HG03520 (cell line): ENCODE measurements at regions not wholly inside any gene's neighbourhood (a gene's known extent, or its start where the extent isn't known, plus 50 kb on each side); places are given as distances from the start of the nearest gene placed in this dataset.
"Not testable (repeated sequence)": the region's sequence is repeated elsewhere in the genome, so short reads cannot be mapped to it uniquely, and the experiment has no call there.

Experiments
- ATAC-seq: cut with Tn5 transposase; IDR thresholded peaks from one replicate; pipeline ENCODE4 v1.9.1; 2021; ENCODE audit warnings: mild to moderate bottlenecking, moderate library complexity; ENCODE audit not compliant: unreplicated experiment

- ATAC-seq, result not testable (repeated sequence)
Measured at GRCh38 chr5:176060472-176061268, 92.6 kb upstream of the THOC3 start.

DNA sequence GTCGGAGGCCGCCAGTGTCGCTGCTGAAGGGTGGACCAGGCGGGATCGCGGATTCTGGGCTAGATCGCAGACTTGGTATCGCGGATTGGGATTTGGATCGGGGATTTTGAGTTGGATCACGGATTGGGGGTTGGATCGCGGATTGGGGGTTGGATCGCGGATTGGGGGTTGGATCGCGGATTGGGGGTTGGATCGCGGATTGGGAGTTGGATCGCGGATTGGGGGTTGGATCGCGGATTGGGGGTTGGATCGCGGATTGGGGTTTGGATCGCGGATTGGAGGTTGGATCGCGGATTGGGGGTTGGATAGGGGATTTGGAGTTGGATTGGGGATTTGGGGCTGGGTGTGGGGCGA, 93.1 kb upstream of the THOC3 start:
- ATAC-seq, result not testable (repeated sequence)

GRCh38 chr5:176061660-176062059, 93.5 kb upstream of the THOC3 start:
- not testable (repeated sequence) for ATAC-seq

DNA sequence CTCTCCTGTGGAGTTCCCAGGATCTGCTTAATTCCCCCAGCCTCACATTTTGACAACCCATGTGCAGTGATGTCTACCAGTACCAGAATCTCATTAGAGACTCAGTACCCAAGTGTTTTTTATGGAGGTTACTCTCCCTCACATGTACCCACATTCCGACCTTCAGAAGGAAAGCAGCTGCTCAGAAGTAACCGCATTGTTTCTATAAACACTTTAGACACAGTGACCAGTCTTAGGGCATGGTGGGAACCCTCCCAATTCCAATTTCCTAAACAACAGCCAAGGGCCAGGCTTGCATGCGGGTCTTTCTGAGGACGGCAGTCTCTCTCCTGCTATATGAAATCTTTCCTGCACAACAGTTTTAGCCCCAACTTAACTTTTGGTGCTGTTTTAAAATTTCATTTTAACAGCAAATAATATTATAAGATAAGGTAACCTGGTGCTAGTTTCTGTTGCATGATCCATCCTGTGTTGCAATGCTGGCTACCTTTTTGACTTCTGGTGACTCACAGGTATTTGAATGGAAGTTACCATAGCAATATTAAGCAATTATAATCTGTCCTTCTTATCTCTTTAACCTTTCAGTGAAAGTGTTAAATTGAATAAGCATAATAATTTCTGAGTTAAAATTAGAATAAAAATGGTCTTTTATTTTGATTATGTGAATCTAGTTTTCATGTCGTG, 98.3 kb upstream of the THOC3 start:
- not testable (repeated sequence) for ATAC-seq

DNA sequence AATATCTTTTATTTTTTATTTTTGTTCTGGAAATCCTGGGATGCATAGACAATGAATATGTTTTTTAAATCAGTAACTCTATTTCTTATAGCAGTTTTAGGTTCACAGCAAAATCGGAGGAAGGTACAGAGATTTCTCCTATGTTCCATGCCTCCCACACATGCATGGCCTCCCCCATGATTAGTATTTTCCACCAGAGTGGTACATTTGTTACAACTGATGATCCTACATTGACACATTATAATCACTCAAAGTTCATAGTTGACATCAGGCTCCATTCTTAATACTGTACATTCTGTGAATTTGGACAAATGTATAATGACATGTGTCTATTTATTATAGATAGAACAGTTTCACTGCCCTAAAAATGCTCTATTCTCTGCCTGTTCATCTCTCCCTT, 99.0 kb upstream of the THOC3 start:
- not testable (repeated sequence) for ATAC-seq

DNA sequence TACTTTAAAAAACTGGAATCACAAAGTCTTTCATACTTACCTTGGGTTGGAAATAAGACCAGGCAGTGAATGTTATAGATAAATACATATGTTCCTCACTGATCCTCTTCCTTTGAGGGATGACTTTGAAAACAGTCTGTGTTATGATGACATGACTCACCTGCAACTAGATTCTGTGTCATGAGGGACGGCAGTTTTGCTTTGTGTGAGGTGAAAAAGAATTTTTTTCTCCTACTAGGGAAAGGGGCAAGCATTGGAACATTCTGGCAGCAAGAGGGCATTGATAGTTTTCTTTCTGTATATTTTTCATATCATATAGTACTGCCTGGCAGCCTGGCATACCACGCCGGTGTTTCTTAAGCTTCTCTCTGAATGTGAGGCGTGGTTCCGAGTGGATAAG, 99.8 kb upstream of the THOC3 start:
- not testable (repeated sequence) for ATAC-seq

- not testable (repeated sequence) for ATAC-seq
Measured at GRCh38 chr5:176073996-176074571, 106.0 kb upstream of the THOC3 start.

DNA sequence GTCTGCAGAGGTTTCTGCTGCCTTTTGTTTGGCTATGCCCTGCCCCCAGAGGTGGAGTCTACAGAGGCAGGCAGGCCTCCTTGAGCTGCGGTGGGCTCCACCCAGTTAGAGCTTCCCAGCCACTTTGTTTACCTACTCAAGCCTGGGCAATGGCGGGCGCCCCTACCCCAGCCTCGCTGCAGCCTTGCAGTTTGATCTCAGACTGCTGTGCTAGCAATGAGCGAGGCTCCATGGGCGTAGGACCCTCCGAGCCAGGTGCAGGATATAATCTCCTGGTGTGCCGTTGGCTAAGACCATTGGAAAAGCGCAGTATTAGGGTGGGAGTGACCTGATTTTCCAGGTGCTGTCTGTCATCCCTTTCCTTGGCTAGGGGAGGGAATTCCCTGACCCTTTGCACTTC, 115.6 kb upstream of the THOC3 start:
- ATAC-seq, result not testable (repeated sequence)

DNA sequence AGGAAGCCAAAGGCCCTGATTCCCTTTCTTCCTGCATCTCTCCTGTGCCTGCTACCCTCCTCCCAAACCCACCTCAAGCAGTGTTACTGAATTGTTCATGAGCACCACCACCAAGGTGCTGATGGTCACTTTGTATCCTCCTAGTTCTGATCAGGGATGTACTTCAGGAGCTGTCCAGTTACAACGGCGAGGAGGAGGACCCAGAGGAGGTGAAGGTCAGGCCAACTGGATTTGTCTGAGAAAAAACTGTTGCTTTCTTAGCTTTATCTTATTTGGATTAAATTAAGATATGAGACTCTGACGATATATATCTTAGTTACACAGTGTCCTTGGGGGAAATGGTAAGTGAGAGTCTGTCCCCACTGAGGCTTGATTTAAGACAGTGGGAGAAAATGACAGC, 135.0 kb upstream of the THOC3 start:
- not testable (repeated sequence) for ATAC-seq

GRCh38 chr5:176112888-176113287, 125.3 kb upstream of the SIMC1 start:
- ATAC-seq, result not testable (repeated sequence)

GRCh38 chr5:176113673-176114335, 124.4 kb upstream of the SIMC1 start:
- ATAC-seq, result not testable (repeated sequence)

- not testable (repeated sequence) for ATAC-seq
Measured at GRCh38 chr5:176114825-176115224, 123.4 kb upstream of the SIMC1 start.

- not testable (repeated sequence) for ATAC-seq
Measured at GRCh38 chr5:176117699-176118238, 120.5 kb upstream of the SIMC1 start.

GRCh38 chr5:176122361-176122760, 115.9 kb upstream of the SIMC1 start:
- ATAC-seq, result not testable (repeated sequence)

DNA sequence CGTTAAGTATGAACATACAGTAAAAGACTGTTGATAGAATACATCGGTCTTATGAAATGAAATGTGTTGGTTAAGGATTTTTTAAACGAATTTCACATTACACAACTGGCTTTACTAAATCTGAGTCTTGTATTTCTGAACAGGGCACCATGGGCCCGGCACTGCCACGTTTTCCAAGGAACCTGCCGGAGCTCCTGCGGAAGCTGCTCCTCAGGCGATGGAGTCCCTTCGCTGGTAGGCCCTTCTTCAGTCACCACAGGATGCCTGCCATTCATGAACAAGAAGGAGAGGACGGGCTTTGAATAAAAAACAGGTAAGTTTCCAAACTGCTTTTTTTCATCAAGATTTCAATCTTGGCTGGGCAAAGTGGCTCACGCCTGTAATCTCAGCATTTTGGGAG, 114.1 kb upstream of the SIMC1 start:
- not testable (repeated sequence) for ATAC-seq

DNA sequence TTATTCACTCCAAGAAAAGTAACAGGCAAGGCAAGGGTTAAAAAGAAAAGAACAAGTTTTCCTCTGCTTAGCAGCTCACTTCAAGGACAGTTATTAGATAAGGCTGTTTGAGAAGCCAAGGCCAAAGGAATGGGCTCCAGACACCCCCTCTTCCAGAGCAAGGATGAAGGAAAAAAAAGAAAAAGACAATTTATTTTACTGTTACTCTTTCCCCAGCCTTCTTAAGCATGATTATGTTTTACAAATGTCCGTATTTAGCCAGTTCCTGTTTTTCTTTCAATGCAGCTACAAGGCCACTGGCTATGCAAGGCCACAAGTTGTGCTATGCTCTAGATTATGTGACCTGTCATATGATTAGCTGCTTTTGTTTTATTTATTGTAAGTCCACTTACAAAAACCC, 106.5 kb upstream of the SIMC1 start:
- no peak for ATAC-seq

DNA sequence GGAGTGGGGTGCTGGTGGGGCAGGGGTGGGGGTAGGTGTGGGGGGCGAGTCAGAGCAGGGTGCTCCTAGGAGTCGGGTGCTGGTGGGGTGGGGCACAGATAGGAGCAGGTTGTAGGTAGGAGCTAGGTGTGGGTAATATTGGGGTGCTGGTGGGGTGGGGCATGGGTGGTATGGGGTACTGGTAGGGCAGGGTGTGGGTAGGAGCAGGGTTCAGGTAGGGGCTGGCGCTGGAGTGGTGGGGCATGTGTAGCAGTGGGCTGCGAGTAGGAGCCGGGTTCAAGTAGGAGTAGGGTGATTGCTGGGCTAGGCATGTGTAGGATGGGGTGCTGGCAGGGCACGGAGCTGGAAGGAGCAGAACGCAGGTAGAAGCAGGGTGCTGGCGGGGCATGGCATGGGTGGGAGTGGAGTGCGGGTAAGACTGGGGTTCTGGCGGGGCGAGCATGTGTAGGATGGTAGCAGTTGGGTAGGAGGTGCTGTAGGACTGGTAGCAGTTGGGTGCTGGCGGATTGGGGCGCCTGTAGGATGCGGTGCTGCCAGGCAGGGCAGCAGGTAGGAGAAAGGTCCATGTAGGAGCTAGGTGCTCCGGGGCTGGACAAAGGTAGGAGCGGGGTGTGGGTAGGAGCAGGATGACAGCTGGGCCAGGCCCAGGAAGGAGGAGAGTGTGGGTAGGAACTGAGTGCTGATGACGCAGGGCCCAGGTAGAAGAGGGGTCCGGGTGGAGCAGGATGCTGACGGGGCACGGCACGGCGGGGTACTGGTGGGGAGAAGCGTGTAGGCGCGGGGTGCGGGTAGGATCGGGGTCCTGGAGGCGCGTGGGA, 105.5 kb upstream of the SIMC1 start:
- ATAC-seq, result no peak

GRCh38 chr5:176133289-176133870, 104.8 kb upstream of the SIMC1 start:
- ATAC-seq, result no peak

DNA sequence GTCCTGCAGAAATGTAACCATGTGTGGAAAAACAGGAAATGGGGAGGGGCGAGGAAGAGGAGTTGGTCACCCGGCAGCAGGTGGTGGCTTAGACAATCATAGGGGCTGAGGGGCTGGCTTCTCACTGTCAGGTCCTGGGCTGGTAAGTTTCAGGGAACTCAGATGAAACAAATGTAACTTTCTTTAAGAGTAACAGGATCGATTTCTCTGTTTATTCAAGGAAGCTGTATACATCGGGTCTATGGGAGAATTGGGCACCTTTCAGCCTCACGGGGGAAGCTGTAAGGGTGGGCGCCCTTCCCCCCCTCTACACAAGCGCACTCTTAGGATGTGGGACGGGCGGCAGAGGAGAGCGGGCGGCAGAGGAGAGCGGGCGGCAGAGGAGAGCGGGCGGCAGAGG, 104.3 kb upstream of the SIMC1 start:
- no peak for ATAC-seq
